CD4-positive, alpha-beta T cell treated with Interleukin-17A for 4 hours (primary cell): ENCODE measurements at regions not wholly inside any gene's neighbourhood (a gene's known extent, or its start where the extent isn't known, plus 50 kb on each side); places are given as distances from the start of the nearest gene placed in this dataset.
"Not testable (repeated sequence)": the region's sequence is repeated elsewhere in the genome, so short reads cannot be mapped to it uniquely, and the experiment has no call there.

ENCODE experiments used
- DNase-seq: peaks from one replicate; pipeline ENCODE4 v3.0.0-alpha.2; 2020; ENCODE audit warnings: mixed read lengths

DNA sequence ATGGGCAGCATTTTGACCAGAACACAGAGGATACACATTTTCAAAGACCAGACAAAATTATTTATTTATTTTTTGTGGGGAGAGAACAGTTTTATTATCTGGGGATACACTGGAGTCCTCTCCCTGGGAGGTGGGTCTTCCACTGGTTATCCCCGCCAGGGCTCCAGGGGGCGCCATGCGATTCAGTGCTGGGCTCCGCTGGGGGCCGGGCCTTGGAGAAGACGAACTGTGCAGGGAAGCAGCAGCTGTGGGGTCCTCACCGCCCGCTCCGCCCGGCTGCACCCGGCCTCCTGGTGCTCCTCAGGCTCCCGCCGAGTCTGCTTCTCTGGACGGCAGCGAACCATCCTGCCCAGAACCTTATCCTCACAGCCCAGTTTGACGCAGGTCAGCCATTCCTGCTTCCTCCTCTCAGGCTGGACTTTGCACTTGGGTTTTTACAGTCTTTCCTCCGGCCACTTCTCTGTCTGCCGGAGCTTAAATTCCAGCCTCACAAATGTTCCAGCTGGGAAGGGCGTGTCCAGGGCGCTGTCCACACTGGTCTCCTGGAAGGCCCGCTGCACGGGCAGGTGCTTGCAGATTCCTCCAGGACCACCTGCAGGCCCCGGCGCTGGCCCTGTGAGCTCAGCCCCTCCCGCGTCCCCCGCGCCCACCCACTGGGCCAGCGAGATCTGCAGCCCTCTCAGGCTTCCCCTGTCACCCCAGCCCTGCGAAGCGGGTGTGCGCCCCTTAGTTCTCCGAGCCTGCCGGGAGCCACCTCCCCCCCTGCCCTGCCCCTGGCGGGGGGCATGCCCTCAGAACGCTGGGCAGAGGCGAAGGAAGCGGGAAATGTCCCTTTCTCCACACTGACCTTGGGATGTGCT, 1830.0 kb upstream of the DEFB115 start:
- no peak for DNase-seq

GRCh38 chr20:29430531-29430930, 1826.9 kb upstream of the DEFB115 start:
- no peak for DNase-seq

- not testable (repeated sequence) for DNase-seq
These were observed 1816.7 kb upstream of the DEFB115 start for GRCh38 chr20:29440721-29441120.

DNA sequence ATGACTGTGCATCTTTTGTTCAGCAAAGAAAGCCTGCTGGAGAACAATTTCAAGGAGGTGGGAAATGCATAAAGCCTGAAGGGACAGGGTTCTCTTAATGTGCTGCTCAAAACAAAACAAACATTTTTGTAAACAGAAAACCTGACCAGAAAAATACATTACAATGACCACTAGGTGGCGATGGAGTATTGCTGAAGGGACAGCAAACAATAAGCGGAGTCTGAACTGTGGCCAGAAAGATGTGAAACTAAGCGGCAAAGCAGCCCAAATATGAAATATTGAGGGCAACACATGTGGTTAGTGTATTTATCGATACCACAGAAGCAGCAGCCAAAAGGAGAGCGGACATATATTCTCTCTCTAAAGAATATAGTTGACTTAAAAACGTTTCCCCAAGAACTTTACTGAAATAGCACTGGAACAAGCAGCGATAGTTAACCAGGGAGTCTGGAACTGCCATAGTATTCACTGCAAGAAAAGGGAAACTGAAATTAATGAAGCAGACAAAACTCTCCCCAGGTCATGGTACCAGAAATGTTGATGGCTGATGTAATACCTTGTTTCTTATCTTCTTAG, 1814.2 kb upstream of the DEFB115 start:
- DNase-seq: not testable (repeated sequence)

GRCh38 chr20:29443819-29444218, 1813.6 kb upstream of the DEFB115 start:
- no peak for DNase-seq

- DNase-seq: peak; percentile 24
These were observed 1812.2 kb upstream of the DEFB115 start for GRCh38 chr20:29445050-29445907.

DNA sequence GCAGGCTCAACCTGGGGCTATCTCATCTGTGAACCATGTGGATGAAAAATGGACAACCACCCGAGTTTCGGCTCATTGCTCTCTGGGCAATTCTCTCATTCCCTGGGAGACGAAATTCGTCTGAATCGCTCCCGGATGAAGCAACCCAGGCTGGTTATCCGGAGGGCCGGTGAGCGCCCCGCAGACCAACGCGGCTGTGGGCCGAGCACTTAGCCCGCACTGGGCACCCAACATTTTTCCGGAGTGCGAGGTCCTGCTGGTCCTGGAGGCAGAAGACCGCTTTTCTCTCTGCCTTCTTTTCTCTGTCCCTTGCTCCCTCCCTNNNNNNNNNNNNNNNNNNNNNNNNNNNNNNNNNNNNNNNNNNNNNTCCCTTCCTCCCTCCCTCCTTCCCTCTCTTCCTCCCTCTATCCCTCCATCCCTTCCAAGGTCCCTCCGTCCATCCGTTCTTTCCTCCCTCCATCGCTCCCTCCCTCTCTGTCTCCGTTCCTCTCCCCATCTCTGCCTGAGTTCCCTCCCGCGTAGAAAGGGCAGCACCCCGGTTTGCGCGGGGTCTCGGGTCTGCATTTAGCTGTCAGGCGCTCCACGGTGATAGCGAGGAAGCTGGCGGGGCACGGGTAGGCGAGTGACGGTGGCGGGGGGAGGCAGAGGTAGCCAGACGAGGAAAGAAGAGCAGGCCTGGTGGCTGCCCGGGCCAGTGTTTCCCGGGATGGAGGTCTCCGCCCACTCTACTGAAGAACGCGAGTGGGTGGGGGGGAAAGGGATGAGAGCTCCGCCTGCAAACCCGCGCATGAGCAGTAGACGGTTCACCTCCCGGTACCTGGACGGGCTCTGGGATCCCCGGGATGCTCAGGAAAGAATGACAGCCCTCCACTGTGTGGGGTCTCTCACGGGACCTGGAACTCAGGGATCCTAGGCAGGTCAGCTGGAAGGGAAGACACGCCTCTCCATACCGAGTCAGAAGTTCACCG, 1809.7 kb upstream of the DEFB115 start:
- not testable (repeated sequence) for DNase-seq

GRCh38 chr20:29448806-29449470, 1808.5 kb upstream of the DEFB115 start:
- no peak for DNase-seq

DNA sequence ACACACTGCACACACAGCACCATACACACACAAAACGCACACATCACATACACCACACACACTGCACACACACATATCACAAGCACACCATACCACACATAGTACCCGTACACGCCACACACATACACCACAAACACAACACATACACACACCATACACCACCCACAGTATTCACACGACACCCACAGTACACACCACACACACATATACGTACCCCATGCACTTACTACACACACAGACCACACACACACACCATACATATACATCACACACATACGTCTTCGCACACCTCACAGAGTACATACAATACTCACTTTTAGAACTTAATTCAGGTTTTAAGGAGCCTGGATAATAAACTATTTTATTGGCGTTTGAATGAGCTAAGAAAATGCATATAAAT, 1805.3 kb upstream of the DEFB115 start:
- DNase-seq: no peak

DNA sequence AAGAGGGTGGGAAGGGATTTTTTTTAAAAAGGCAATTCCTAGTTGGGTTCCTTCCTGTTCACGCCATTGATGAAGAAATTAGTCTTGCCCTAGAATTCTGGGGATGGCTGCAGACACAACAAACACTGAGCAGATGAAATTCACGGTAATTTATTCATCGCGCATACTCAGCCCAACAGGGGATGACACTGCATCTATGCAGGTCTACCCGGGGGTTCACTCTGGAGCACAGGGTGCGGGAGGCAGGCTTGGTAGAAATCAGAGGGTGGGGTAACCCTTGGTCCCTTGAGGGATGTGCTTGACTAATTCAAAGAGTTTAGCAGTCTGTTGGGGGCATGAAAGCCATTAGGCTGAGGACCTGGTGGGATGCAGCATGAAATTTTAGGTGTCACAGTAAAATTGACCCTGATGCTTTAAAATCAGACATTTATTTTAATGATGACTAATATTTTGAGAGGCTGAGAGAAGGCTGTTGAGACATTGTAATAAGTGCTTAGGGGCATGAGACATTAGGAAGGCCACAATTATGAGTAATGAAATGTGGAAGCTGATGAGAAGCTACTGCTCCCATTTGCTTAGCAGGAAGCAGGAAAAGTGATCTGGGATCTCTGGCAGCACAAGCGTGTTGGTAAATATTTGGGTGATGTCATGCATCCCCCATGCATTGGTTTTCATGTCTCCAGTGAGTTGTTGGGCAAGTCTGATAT, 1800.3 kb upstream of the DEFB115 start:
- not testable (repeated sequence) for DNase-seq

- no peak for DNase-seq
These were observed 1784.9 kb upstream of the DEFB115 start for GRCh38 chr20:29472606-29473005.

- DNase-seq: not testable (repeated sequence)
These were observed 1764.6 kb upstream of the DEFB115 start for GRCh38 chr20:29492840-29493239.

DNA sequence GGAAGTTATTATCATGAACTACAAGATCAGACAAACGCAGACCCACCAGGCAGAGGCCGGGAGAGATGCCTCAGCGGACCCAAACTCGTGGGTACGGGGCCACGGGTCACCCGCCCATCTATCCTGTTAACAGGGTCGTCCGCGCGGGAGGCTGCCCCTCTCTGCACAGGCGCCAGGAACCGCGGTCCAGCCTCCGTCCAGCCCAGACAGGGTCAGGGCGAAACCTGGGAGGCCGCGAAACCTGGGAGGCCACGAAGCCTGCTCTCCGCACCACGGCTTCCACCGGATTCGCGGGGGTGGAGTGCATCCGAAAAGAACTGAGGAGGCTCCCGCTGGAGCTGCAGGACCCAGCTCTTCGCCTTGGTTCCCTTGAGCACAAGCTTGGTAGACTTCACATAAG, 1760.7 kb upstream of the DEFB115 start:
- not testable (repeated sequence) for DNase-seq

- DNase-seq: peak; percentile 3
These were observed 1760.2 kb upstream of the DEFB115 start for GRCh38 chr20:29497261-29497671.

- not testable (repeated sequence) for DNase-seq
These were observed 1759.8 kb upstream of the DEFB115 start for GRCh38 chr20:29497684-29498083.

- not testable (repeated sequence) for DNase-seq
These were observed 1756.7 kb upstream of the DEFB115 start for GRCh38 chr20:29500738-29501137.

DNA sequence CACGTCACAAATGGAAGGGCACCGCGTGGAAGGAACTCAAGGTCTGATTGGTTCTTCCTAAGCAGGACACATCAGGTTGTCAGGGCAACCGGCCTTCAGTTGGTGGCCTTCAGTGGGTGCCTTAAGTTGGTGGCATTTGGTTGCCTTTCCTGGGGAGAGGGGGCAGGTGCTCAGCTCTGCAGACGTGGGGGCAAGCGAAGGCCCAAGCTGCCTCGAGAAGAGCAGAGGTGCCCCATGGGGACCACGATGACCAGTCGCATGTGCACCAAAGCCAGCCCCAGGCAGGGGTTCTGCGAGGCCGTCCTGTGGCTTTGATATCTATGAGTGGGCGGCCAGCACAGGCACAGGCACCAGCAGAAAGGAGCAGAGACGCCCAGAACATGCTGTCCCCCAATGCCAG, 1742.8 kb upstream of the DEFB115 start:
- not testable (repeated sequence) for DNase-seq

- DNase-seq: not testable (repeated sequence)
These were observed 1740.6 kb upstream of the DEFB115 start for GRCh38 chr20:29516847-29517246.

DNA sequence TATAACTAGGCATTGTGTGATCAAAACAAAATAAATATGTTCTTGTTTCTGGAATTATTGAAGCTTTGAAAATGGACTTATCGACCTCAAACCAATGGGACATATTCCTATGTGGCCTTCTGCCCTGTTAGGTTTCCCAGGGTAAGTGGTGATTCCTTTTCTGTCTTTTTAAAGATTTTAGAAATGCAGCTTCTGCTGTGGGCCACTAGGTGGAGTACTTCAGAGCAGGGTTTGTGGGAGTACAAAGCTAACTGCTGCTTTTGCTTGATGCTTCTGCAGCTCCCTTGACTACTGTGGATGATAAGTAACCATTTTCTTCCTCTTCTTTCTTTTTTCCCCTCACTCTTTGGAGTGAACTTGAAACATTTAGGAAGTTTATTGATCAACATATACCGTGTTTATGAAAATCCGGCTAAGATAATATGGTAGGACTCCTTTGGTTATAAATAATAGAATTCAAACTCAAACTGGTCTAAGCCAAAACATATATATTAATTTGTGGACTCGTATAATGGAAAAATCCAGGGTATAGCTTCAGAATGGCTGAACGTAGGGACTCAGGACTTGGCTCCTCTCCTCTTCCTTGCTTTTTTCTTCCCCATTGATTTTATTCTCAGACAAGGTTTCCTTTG, 1737.7 kb upstream of the DEFB115 start:
- not testable (repeated sequence) for DNase-seq

DNA sequence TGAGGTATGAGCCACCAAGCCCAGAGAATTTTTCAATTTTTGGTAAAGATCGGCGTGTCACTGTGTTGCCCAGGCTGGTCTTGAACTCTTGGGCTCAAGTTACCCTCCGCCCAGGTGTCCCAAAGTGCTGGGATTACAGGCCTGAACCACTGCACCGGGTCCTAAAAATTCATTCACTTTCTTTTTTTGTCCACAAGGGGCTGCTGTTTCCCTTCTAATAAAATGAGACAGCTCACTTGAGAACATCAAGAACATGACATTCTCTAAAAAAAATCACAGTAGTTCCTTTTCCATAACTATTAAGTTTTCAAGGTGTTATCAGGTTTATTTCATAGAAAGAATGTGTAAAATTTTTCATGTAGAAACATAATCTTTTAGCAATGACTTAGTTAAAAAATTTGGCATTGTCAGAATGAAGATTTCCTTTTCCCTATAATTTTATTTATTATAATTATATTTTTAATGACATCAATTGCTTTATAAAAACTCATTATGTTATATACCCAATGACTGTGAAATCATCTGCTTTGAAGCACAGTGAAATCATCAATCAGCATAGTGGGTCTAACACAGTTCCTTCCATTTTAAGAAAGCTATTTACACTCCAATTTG, 1723.8 kb upstream of the DEFB115 start:
- not testable (repeated sequence) for DNase-seq
